ENCODE measurements at regions not wholly inside any gene's neighbourhood (a gene's known extent, or its start where the extent isn't known, plus 50 kb on each side); places are given as distances from the start of the nearest gene placed in this dataset.
"Not testable (repeated sequence)": the region's sequence is repeated elsewhere in the genome, so short reads cannot be mapped to it uniquely, and the experiment has no call there.

- TF ChIP-seq CTCF (IDR thresholded peaks at IDR 0.05; ENCODE audit: borderline replicate concordance, insufficient read depth, low read depth, low read length), result no peak
- no peak overlapping the region for H3K4me3 ChIP-seq (ENCODE audit: low read depth, low read length)
These were observed 68.3 kb downstream of the DYRK2 start for GRCh38 chr12:67716817-67717216.

GRCh38 chr12:67719303-67719702 lies 70.8 kb downstream of the DYRK2 start:
- H3K4me3 ChIP-seq (ENCODE audit: low read depth, low read length), result not testable (repeated sequence)

GRCh38 chr12:67720351-67720856 lies 71.9 kb downstream of the DYRK2 start:
- H3K4me3 ChIP-seq (ENCODE audit: low read depth, low read length), result no peak overlapping the region
- no peak for TF ChIP-seq CTCF (IDR thresholded peaks at IDR 0.05; ENCODE audit: borderline replicate concordance, insufficient read depth, low read depth, low read length)

GRCh38 chr12:67721248-67721647 lies 72.7 kb downstream of the DYRK2 start:
- no peak overlapping the region for H3K4me3 ChIP-seq (ENCODE audit: low read depth, low read length)
- no peak for TF ChIP-seq CTCF (IDR thresholded peaks at IDR 0.05; ENCODE audit: borderline replicate concordance, insufficient read depth, low read depth, low read length)

- TF ChIP-seq CTCF (IDR thresholded peaks at IDR 0.05; ENCODE audit: borderline replicate concordance, insufficient read depth, low read depth, low read length), result no peak
- no peak overlapping the region for H3K4me3 ChIP-seq (ENCODE audit: low read depth, low read length)
These were observed 73.8 kb downstream of the DYRK2 start for GRCh38 chr12:67722296-67722695.

- no peak for TF ChIP-seq CTCF (IDR thresholded peaks at IDR 0.05; ENCODE audit: borderline replicate concordance, insufficient read depth, low read depth, low read length)
- H3K4me3 ChIP-seq (ENCODE audit: low read depth, low read length), result no peak overlapping the region
These were observed 78.3 kb downstream of the DYRK2 start for GRCh38 chr12:67726868-67727267.

GRCh38 chr12:67727702-67728666 lies 79.4 kb downstream of the DYRK2 start:
- no peak overlapping the region for H3K4me3 ChIP-seq (ENCODE audit: low read depth, low read length)
- no peak for TF ChIP-seq CTCF (IDR thresholded peaks at IDR 0.05; ENCODE audit: borderline replicate concordance, insufficient read depth, low read depth, low read length)

Measured in GM12875 (cell line).